Osteoblast (primary cell): ENCODE measurements at regions not wholly inside any gene's neighbourhood (a gene's known extent, or its start where the extent isn't known, plus 50 kb on each side); places are given as distances from the start of the nearest gene placed in this dataset.

ENCODE experiments used
- DNase-seq: peaks from one replicate; pipeline ENCODE4 v3.0.0; 2011; ENCODE audit warnings: low spot score, mixed read lengths; ENCODE audit not compliant: insufficient read length; ENCODE audit errors: missing footprints
- H2AFZ ChIP-seq: 2 replicates; pipeline ENCODE4 v1.6.0; 2011; ENCODE audit warnings: mild to moderate bottlenecking, low read length
- H3K27ac ChIP-seq: 2 replicates; pipeline ENCODE4 v1.5.1; 2011; ENCODE audit warnings: mild to moderate bottlenecking, low read depth, low read length, moderate library complexity
- H3K27me3 ChIP-seq: 2 replicates; pipeline ENCODE4 v1.6.0; 2012; ENCODE audit warnings: mild to moderate bottlenecking, control low read depth, inconsistent platforms, low read length, moderate library complexity; ENCODE audit not compliant: insufficient read depth
- H3K36me3 ChIP-seq: 2 replicates; pipeline ENCODE4 v1.5.1; 2011; ENCODE audit warnings: mild to moderate bottlenecking, low read length, control low read depth, moderate library complexity; ENCODE audit not compliant: insufficient read depth
- H3K4me1 ChIP-seq: 2 replicates; pipeline ENCODE4 v1.5.1; 2011; ENCODE audit warnings: mild to moderate bottlenecking, low read length, control low read depth, moderate library complexity; ENCODE audit not compliant: insufficient read depth
- H3K4me2 ChIP-seq: 2 replicates; pipeline ENCODE4 v1.6.0; 2011; ENCODE audit warnings: mild to moderate bottlenecking, low read length; ENCODE audit not compliant: insufficient read depth
- H3K4me3 ChIP-seq: fragments of 200-600 bp; sonication (generic); 3 replicates; pipeline ENCODE4 v1.5.1; 2012; ENCODE audit warnings: mild to moderate bottlenecking, low read length, inconsistent platforms; ENCODE audit not compliant: insufficient read depth
- H3K79me2 ChIP-seq: 2 replicates; pipeline ENCODE4 v1.6.0; 2012; ENCODE audit warnings: mild to moderate bottlenecking, low read length, control low read depth, inconsistent platforms; ENCODE audit not compliant: insufficient read depth
- H3K9me3 ChIP-seq: 2 replicates; pipeline ENCODE4 v1.5.1; 2011; ENCODE audit warnings: low read depth, low read length, control low read depth
- H4K20me1 ChIP-seq: 2 replicates; pipeline ENCODE4 v1.6.0; 2012; ENCODE audit warnings: mild to moderate bottlenecking, low read length, control low read depth; ENCODE audit not compliant: insufficient read depth
- CTCF ChIP-seq: IDR thresholded peaks from 2 replicates; pipeline ENCODE4 v1.5.1; 2011; ENCODE audit warnings: mild to moderate bottlenecking, low read depth, low read length, moderate library complexity; ENCODE audit errors: extremely low read depth

- no peak for DNase-seq
- H2AFZ ChIP-seq: no peak overlapping the region
- H3K9me3 ChIP-seq: no peaks in the 10 kb centered on the region
- H3K4me3 ChIP-seq: no peak overlapping the region
- H3K79me2 ChIP-seq: no peaks in the 10 kb centered on the region
- no peaks in the 10 kb centered on the region for H3K36me3 ChIP-seq
- H4K20me1 ChIP-seq: no peaks in the 10 kb centered on the region
- H3K27me3 ChIP-seq: no peaks in the 10 kb centered on the region
- H3K27ac ChIP-seq: no peak overlapping the region
- no peaks in the 10 kb centered on the region for H3K4me1 ChIP-seq
- no peak for TF ChIP-seq CTCF
- H3K4me2 ChIP-seq: no peak overlapping the region
Measured at GRCh38 chr14:53285821-53286220, 132.7 kb upstream of the DDHD1 start.

- no peak overlapping the region for H3K4me2 ChIP-seq
- H3K9me3 ChIP-seq: no peaks in the 10 kb centered on the region
- no peak for DNase-seq
- no peak for TF ChIP-seq CTCF
- no peaks in the 10 kb centered on the region for H3K36me3 ChIP-seq
- no peaks in the 10 kb centered on the region for H3K27me3 ChIP-seq
- H3K79me2 ChIP-seq: no peaks in the 10 kb centered on the region
- no peak overlapping the region for H3K4me3 ChIP-seq
- no peaks in the 10 kb centered on the region for H4K20me1 ChIP-seq
- no peak overlapping the region for H2AFZ ChIP-seq
- no peak overlapping the region for H3K27ac ChIP-seq
- no peaks in the 10 kb centered on the region for H3K4me1 ChIP-seq
Measured at GRCh38 chr14:53285064-53285463, 131.9 kb upstream of the DDHD1 start.

GRCh38 chr14:53278602-53279506 is 125.7 kb upstream of the DDHD1 start:
- no peak for DNase-seq
- Histone ChIP-seq H2AFZ (no peak overlapping the region), H3K9me3 (no peaks in the 10 kb centered on the region), H3K79me2 (no peaks in the 10 kb centered on the region), H3K4me2 (no peak overlapping the region), H3K4me1 (no peaks in the 10 kb centered on the region), H3K4me3 (no peak overlapping the region), H3K36me3 (no peaks in the 10 kb centered on the region), H3K27me3 (no peaks in the 10 kb centered on the region), H3K27ac (no peak overlapping the region), H4K20me1 (no peaks in the 10 kb centered on the region)
- no peak for TF ChIP-seq CTCF

GRCh38 chr14:53273671-53274072 is 120.5 kb upstream of the DDHD1 start:
- H3K27ac ChIP-seq: no peak overlapping the region
- no peak overlapping the region for H3K4me2 ChIP-seq
- H3K27me3 ChIP-seq: no peaks in the 10 kb centered on the region
- no peaks in the 10 kb centered on the region for H4K20me1 ChIP-seq
- no peaks in the 10 kb centered on the region for H3K79me2 ChIP-seq
- no peaks in the 10 kb centered on the region for H3K4me1 ChIP-seq
- H3K9me3 ChIP-seq: no peaks in the 10 kb centered on the region
- no peak overlapping the region for H3K4me3 ChIP-seq
- no peak overlapping the region for H2AFZ ChIP-seq
- TF ChIP-seq CTCF: no peak
- no peak for DNase-seq
- H3K36me3 ChIP-seq: no peaks in the 10 kb centered on the region
